ENCODE measurements at regions not wholly inside any gene's neighbourhood (a gene's known extent, or its start where the extent isn't known, plus 50 kb on each side); places are given as distances from the start of the nearest gene placed in this dataset.

GRCh38 chr3:176776622-176777175 lies 420.6 kb downstream of the TBL1XR1 start:
- Mint-ChIP-seq H3K27me3 (no peaks in the 10 kb centered on the region), H3K9me3 (peaks cover 11 to 13% of the 10 kb centered on the region in 2 donors), H3K4me1 (no peaks in the 10 kb centered on the region), H3K4me3 (no peak overlapping the region), H3K27ac (no peak overlapping the region), H3K36me3 (peaks cover 0 to 4% of the 10 kb centered on the region in 2 donors)
- ATAC-seq (replicated peaks), result no peak
- DNase-seq, result no peak

GRCh38 chr3:176769547-176770190 lies 427.6 kb downstream of the TBL1XR1 start:
- Mint-ChIP-seq H3K4me1 (no peaks in the 10 kb centered on the region), H3K36me3 (peaks cover 0 to 4% of the 10 kb centered on the region in 2 donors), H3K4me3 (no peak overlapping the region), H3K27me3 (no peaks in the 10 kb centered on the region), H3K27ac (no peak overlapping the region), H3K9me3 (peaks cover 16 to 20% of the 10 kb centered on the region in 2 donors)
- DNase-seq (no peak), ATAC-seq (replicated peaks) (no peak)

GRCh38 chr3:176767385-176767784 lies 429.9 kb downstream of the TBL1XR1 start:
- H3K27ac Mint-ChIP-seq, result no peak overlapping the region

GRCh38 chr3:176766862-176767261 lies 430.4 kb downstream of the TBL1XR1 start:
- no peak for DNase-seq
- H3K27me3 Mint-ChIP-seq, result no peaks in the 10 kb centered on the region
- no peaks in the 10 kb centered on the region for H3K4me1 Mint-ChIP-seq
- no peak for ATAC-seq (replicated peaks)
- no peak overlapping the region for H3K4me3 Mint-ChIP-seq
- H3K9me3 Mint-ChIP-seq, result peaks cover 6 to 12% of the 10 kb centered on the region in 2 donors
- no peaks in the 10 kb centered on the region for H3K36me3 Mint-ChIP-seq
- H3K27ac Mint-ChIP-seq, result no peak overlapping the region

More at GRCh38 chr3:176767385-176767784, 429.9 kb downstream of the TBL1XR1 start:
- ATAC-seq (replicated peaks) (no peak), DNase-seq (no peak)
- H3K36me3 Mint-ChIP-seq, result no peaks in the 10 kb centered on the region
- no peaks in the 10 kb centered on the region for H3K27me3 Mint-ChIP-seq
- no peaks in the 10 kb centered on the region for H3K4me1 Mint-ChIP-seq
- peaks cover 6 to 12% of the 10 kb centered on the region in 2 donors for H3K9me3 Mint-ChIP-seq
- no peak overlapping the region for H3K4me3 Mint-ChIP-seq

- Mint-ChIP-seq H3K36me3 (no peaks in the 10 kb centered on the region), H3K4me1 (no peaks in the 10 kb centered on the region), H3K27ac (no peak overlapping the region), H3K27me3 (no peaks in the 10 kb centered on the region), H3K4me3 (no peak overlapping the region), H3K9me3 (peaks cover 6 to 12% of the 10 kb centered on the region in 2 donors)
- ATAC-seq (replicated peaks) (no peak), DNase-seq (no peak)
Observed at GRCh38 chr3:176765382-176765900, 431.8 kb downstream of the TBL1XR1 start.

- no peak for DNase-seq
- no peaks in the 10 kb centered on the region for H3K9me3 Mint-ChIP-seq
- no peak overlapping the region for H3K4me3 Mint-ChIP-seq
- no peaks in the 10 kb centered on the region for H3K4me1 Mint-ChIP-seq
- no peaks in the 10 kb centered on the region for H3K27me3 Mint-ChIP-seq
- H3K27ac Mint-ChIP-seq, result no peak overlapping the region
- ATAC-seq (replicated peaks), result no peak
- H3K36me3 Mint-ChIP-seq, result no peaks in the 10 kb centered on the region
Observed at GRCh38 chr3:176759815-176760506, 437.3 kb downstream of the TBL1XR1 start.

- Mint-ChIP-seq H3K4me3 (no peak overlapping the region), H3K27ac (no peak overlapping the region), H3K27me3 (no peaks in the 10 kb centered on the region), H3K4me1 (no peaks in the 10 kb centered on the region), H3K36me3 (no peaks in the 10 kb centered on the region), H3K9me3 (no peaks in the 10 kb centered on the region)
- no peak for ATAC-seq (replicated peaks)
- no peak for DNase-seq
Observed at GRCh38 chr3:176757429-176757828, 439.9 kb downstream of the TBL1XR1 start.

DNA sequence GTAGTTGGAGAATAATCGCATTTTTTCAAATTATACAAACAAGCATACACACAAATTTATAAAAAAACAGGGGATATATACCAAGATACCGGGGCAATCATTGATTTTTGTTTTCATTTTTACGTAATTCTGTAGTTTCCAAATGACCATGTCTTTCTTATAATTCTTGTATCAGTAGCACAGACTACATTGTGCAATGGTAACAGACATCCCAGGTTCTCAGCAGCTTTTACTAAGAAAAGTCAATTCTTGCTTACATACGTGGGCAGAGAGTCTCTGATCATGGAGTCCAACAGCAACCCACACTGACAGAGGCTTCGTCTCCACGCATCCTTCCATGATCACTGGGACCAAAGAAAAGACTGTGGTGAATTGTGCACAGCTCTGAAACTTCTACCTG lies 441.3 kb downstream of the TBL1XR1 start:
- H3K36me3 Mint-ChIP-seq, result no peaks in the 10 kb centered on the region
- H3K4me3 Mint-ChIP-seq, result no peak overlapping the region
- H3K9me3 Mint-ChIP-seq, result peaks cover 3 to 4% of the 10 kb centered on the region in 2 donors
- no peaks in the 10 kb centered on the region for H3K4me1 Mint-ChIP-seq
- no peak for ATAC-seq (replicated peaks)
- no peak overlapping the region for H3K27ac Mint-ChIP-seq
- no peaks in the 10 kb centered on the region for H3K27me3 Mint-ChIP-seq
- DNase-seq, result no peak

- Mint-ChIP-seq H3K9me3 (peaks cover 3 to 4% of the 10 kb centered on the region in 2 donors), H3K27ac (no peak overlapping the region), H3K27me3 (no peaks in the 10 kb centered on the region), H3K36me3 (no peaks in the 10 kb centered on the region), H3K4me1 (no peaks in the 10 kb centered on the region), H3K4me3 (no peak overlapping the region)
- ATAC-seq (replicated peaks), result no peak
- no peak for DNase-seq
Observed at GRCh38 chr3:176755552-176755951, 441.7 kb downstream of the TBL1XR1 start.

GRCh38 chr3:176741664-176742047 lies 455.6 kb downstream of the TBL1XR1 start:
- no peaks in the 10 kb centered on the region for H3K27me3 Mint-ChIP-seq
- no peak overlapping the region for H3K4me3 Mint-ChIP-seq
- no peak for DNase-seq
- no peaks in the 10 kb centered on the region for H3K4me1 Mint-ChIP-seq
- no peak for ATAC-seq (replicated peaks)
- no peaks in the 10 kb centered on the region for H3K9me3 Mint-ChIP-seq
- H3K36me3 Mint-ChIP-seq, result no peaks in the 10 kb centered on the region
- H3K27ac Mint-ChIP-seq, result no peak overlapping the region

GRCh38 chr3:176740906-176741663 lies 456.2 kb downstream of the TBL1XR1 start:
- no peaks in the 10 kb centered on the region for H3K9me3 Mint-ChIP-seq
- no peaks in the 10 kb centered on the region for H3K36me3 Mint-ChIP-seq
- DNase-seq (no peak), ATAC-seq (replicated peaks) (no peak)
- no peaks in the 10 kb centered on the region for H3K4me1 Mint-ChIP-seq
- no peak overlapping the region for H3K4me3 Mint-ChIP-seq
- no peak overlapping the region for H3K27ac Mint-ChIP-seq
- no peaks in the 10 kb centered on the region for H3K27me3 Mint-ChIP-seq

DNA sequence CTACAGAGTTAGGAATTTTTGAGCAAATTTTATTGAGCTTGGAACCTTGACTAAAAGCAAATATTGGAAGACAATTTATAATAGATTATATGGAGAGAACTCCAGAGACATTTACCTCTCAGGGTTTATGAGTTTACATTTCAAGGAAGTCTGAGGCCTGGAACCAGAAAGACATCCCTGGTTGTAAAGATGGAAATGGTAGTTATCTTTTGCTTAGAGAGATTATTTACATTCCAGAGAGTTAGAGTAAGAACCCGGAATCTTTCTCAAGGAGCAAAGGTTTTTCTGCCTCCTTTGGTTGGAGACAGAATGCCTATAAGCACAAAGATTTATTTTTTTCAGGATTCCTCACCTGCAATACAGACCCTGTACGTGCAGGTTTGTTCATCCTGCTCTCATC lies 458.1 kb downstream of the TBL1XR1 start:
- Mint-ChIP-seq H3K4me3 (no peak overlapping the region), H3K9me3 (no peaks in the 10 kb centered on the region), H3K27ac (no peak overlapping the region), H3K36me3 (no peaks in the 10 kb centered on the region), H3K4me1 (no peaks in the 10 kb centered on the region), H3K27me3 (no peaks in the 10 kb centered on the region)
- no peak for ATAC-seq (replicated peaks)
- no peak for DNase-seq

GRCh38 chr3:176737480-176738110 lies 459.7 kb downstream of the TBL1XR1 start:
- ATAC-seq (replicated peaks) (no peak), DNase-seq (no peak)
- Mint-ChIP-seq H3K27ac (no peak overlapping the region), H3K36me3 (no peaks in the 10 kb centered on the region), H3K27me3 (no peaks in the 10 kb centered on the region), H3K9me3 (peaks cover 0 to 4% of the 10 kb centered on the region in 2 donors), H3K4me1 (no peaks in the 10 kb centered on the region), H3K4me3 (no peak overlapping the region)

DNA sequence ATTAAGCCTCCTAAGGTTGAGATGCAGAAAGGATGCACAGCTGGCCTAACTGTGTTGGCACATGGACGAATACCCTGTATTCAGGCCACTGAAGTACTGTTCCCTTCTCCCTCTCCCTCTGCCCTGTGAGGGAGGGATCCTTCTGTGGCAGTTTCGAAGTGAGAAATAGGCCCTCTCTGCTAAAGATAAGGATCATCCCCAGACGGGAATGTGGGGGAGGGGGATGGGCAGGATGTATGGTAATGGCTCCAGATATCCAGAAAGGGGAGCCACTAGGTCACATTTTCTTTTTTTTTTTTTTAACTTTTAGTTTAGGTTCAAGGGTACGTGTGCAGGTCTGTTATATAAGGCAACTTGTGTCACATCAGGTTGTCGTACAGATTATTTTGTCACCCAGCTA lies 463.1 kb downstream of the TBL1XR1 start:
- Mint-ChIP-seq H3K36me3 (no peaks in the 10 kb centered on the region), H3K4me3 (no peak overlapping the region), H3K27ac (no peak overlapping the region), H3K9me3 (peaks cover 4 to 7% of the 10 kb centered on the region in 2 donors), H3K4me1 (no peaks in the 10 kb centered on the region), H3K27me3 (no peaks in the 10 kb centered on the region)
- ATAC-seq (replicated peaks) (no peak), DNase-seq (no peak)

All from stimulated activated naive B cell treated with anti-CD40 and anti-IgM and Interleukin-4, amounts not matched to agents 10 μg/mL and 1 μg/mL and 100 μg/mL, for 72 hours (primary cell).